NCI-H2107 treated with DMSO at 0.1 percent for 48 hours (cell line): ENCODE measurements at regions not wholly inside any gene's neighbourhood (a gene's known extent, or its start where the extent isn't known, plus 50 kb on each side); places are given as distances from the start of the nearest gene placed in this dataset.

Source experiments
- DNase-seq: peaks from one replicate; lab custom pipeline; 2025; ENCODE audit not compliant: unreplicated experiment; lab: John Stamatoyannopoulos, UW

- no peak for DNase-seq
Observed at GRCh38 chr18:60965856-60966255, 367.4 kb upstream of the CDH20 start.

- no peak for DNase-seq
Observed at GRCh38 chr18:60966876-60967275, 366.4 kb upstream of the CDH20 start.

- DNase-seq, result no peak
Observed at GRCh38 chr18:60975420-60975819, 357.8 kb upstream of the CDH20 start.

DNA sequence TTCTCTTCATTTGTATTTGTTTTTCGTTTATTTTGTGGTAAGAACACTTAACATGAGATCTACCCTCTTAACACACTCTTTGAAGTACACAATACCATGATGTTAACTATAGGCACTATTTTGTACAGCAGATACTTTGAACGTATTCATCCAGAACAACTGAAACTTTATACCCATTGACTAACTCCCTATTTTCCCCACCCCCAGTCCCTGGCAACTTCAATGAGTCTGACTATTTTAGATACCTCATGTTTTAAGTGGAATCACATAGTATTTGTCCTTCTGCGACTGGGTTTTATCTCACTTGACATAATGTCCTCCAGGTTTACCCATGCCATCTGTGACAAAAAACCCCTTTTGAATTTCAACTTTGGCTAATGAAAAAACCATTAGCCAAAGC is 356.3 kb upstream of the CDH20 start:
- DNase-seq, result peak; percentile 61

DNA sequence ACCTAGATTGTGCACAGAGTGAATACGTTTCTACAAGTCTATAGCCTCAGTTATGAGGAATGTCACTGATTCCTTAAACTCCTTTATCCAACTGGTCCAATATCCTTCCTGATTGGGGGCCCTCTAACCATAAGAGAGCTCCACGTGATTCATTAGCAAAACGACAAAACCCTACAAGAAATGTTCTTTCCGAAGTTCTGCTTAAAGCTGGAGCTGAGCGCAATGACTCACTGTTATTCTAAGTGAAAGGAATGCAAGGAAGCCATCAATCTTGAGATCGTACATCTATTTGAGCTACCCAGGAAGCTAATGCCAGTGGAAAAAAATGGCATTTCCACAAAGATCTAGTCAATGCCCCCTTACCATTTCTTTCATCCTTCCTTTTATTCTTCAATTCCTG is 354.9 kb upstream of the CDH20 start:
- DNase-seq, result no peak

- DNase-seq, result no peak
Observed at GRCh38 chr18:60980422-60981005, 352.7 kb upstream of the CDH20 start.

- no peak for DNase-seq
Observed at GRCh38 chr18:60981682-60982328, 351.4 kb upstream of the CDH20 start.

DNA sequence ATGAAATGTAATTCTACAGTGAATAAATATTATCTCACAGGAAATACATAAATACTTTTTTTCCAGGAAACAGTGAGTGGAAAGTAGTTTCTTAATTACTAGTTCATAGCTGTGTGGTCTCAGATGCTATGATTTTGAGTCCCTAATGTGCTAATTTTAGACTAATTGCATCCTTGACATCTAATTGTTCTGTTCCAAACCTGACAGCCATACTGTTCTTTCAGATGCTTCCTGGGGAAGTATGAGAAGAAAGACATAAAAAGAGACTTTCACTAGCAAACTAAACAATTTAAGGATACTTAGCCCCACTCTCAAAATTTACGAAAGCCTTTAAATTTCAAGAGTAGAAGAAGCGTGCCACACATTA is 350.9 kb upstream of the CDH20 start:
- no peak for DNase-seq

DNA sequence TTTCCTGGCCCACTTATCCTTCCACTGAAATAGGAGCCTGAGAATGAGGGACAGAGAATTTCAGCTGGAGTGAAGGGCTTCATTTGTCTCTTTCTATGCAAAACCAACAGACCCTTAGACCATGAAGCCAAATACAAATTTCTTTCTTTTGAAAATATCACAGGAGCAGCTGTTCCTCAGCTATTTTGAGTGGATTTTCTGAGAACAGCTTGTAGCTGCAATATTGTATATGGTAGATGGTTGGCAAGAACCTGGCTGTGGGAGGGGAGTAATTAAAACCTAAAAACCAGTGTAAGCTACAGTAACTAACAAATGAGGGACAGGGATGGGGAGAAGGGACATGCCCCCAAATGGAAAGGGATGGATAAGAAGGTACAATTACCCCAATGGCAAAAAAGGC is 350.3 kb upstream of the CDH20 start:
- no peak for DNase-seq

DNA sequence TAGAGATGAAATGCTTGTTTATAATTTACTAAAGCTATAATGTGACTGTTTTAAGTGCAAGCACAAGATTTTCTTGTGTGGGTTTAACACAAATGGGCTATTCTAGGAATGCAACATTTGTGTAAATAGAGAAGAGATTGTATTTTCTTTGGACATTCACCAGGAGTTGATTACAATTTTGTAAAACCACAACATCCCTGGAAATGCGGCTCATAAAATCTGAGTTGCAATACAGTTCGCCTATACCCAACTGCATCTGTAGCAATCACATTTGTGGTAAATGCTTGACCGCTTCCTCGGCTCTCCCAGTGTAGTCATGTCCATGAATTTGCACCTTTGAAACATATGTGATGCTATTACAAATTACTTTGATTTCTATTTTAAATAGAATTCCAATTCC is 348.7 kb upstream of the CDH20 start:
- no peak for DNase-seq

DNA sequence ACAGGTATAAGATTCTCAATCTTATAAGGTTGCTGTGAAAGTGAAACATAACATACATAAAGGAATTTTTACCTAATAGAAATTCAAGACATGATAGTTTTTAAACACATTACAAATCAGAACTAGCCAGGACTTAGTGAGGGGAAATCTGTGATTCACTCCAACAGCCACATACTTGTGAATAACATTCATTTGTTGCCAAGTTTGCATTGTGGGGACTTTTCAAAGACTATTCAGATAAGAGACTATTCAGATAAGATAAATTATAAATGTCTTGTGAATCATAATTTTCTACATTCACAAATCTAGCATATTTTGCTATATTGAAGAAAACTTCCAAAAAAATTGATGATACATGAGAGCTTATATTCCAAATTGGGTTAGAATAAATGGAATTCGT is 345.3 kb upstream of the CDH20 start:
- DNase-seq, result no peak

GRCh38 chr18:60996326-60996725 is 336.9 kb upstream of the CDH20 start:
- DNase-seq, result no peak

- no peak for DNase-seq
Observed at GRCh38 chr18:60996822-60997221, 336.4 kb upstream of the CDH20 start.

- no peak for DNase-seq
Observed at GRCh38 chr18:61001138-61001537, 332.1 kb upstream of the CDH20 start.

GRCh38 chr18:61006687-61007224 is 326.5 kb upstream of the CDH20 start:
- no peak for DNase-seq

DNA sequence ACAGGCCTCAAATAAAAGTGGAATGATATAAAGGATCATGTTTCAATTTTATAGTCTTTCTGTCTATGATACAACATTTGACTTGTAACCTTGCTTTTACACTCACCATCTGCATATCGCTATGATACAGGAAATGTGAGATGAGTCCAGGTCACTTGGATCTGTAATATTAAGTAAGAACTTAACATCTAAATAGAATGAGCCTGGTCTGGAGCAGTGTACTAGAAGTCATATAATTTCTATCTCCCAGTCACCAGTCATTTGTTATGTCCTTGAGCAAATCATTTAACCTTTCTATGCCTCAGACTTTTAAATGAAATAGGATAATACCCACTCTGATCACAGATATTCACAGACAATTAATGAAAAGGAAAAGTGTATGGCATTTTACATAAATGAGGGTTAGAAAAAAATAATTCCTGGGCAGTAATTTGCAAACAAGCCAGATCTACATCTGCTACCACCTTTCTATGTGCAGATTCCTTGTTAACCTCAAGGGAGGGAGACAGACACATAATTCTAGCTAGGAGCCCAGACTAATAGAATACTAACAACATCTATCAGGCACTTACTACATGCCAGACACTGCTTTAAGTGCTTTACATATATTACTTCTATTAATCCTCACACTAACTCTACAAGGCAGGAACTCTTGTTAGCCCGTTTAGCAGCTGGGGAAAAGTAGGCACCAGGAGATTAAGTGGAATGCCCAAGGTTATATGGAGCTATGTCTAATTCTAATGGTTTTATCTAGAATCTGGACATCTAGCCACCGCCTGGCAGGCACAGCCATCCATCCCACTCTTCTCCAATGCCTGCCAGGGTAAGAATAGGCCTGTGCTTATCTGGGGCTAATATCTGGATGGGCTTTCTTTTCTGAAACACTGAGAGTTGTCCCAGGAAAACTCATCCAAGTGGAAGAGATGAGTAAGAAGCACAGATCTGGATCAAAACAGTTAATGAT is 313.6 kb upstream of the CDH20 start:
- no peak for DNase-seq

- DNase-seq, result no peak
Observed at GRCh38 chr18:61025596-61025995, 307.6 kb upstream of the CDH20 start.

DNA sequence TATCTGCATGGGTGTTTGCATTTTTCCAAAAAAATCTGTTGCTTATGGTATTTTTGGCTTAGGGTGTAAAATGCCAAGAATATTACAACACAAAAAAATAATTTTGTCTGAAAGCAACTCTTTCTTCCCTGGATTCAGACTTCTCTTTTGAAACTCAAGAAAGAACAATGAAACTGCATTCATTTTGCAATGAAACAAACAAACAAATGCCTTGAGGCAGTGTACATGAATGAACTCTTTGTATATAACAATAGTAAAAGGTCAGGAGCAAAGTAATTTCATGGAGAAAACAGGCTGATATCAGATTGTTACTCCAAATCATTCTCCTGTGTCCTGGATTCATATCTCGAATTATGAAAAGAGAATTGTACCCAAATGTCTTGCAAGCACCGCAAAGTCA is 301.6 kb upstream of the CDH20 start:
- no peak for DNase-seq

- no peak for DNase-seq
Observed at GRCh38 chr18:61034580-61034979, 298.6 kb upstream of the CDH20 start.

GRCh38 chr18:61039251-61039650 is 294.0 kb upstream of the CDH20 start:
- DNase-seq, result no peak

- DNase-seq, result no peak
Observed at GRCh38 chr18:61047794-61048193, 285.4 kb upstream of the CDH20 start.

DNA sequence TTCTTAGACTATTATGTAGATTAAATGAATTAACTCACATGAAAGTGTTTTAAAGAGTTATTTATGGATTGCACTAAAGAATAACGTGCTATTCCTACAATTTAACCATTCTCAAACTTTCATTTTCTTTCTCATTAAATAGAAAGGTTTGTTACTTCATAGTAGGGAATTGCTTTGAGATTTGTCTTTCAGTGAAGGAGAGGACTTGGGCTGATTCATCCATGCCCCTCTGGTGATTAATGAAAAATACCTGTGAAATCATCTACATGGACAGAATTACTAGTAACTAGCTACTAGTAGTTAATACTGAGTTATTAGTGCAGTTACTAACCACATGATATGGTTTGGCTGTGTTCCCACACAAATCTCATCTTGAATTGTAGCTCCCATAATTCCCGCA is 275.8 kb upstream of the CDH20 start:
- no peak for DNase-seq
